GM12875 (cell line): ENCODE measurements at regions not wholly inside any gene's neighbourhood (a gene's known extent, or its start where the extent isn't known, plus 50 kb on each side); places are given as distances from the start of the nearest gene placed in this dataset.

ENCODE experiments used
- H3K4me3 ChIP-seq: one replicate; pipeline ENCODE4 v1.5.1; 2011; ENCODE audit warnings: low read depth, low read length, control low read depth
- CTCF ChIP-seq: IDR thresholded peaks from 2 replicates; pipeline ENCODE4 v1.5.1; 2011; ENCODE audit warnings: low read depth, mild to moderate bottlenecking, control low read depth, inconsistent platforms, low read length, moderate library complexity, borderline replicate concordance; ENCODE audit not compliant: insufficient read depth

- TF ChIP-seq CTCF: no peak
- no peak overlapping the region for H3K4me3 ChIP-seq
These were observed 649.9 kb downstream of the IRX1 start for GRCh38 chr5:4245511-4245910.

- TF ChIP-seq CTCF: no peak
- no peak overlapping the region for H3K4me3 ChIP-seq
These were observed 650.8 kb downstream of the IRX1 start for GRCh38 chr5:4246447-4246846.

GRCh38 chr5:4250254-4250653 is 654.6 kb downstream of the IRX1 start:
- H3K4me3 ChIP-seq: no peak overlapping the region
- TF ChIP-seq CTCF: no peak

GRCh38 chr5:4252385-4252784 is 656.8 kb downstream of the IRX1 start:
- no peak for TF ChIP-seq CTCF
- H3K4me3 ChIP-seq: no peak overlapping the region

GRCh38 chr5:4254736-4255135 is 659.1 kb downstream of the IRX1 start:
- no peak overlapping the region for H3K4me3 ChIP-seq
- TF ChIP-seq CTCF: no peak

- no peak for TF ChIP-seq CTCF
- H3K4me3 ChIP-seq: no peak overlapping the region
These were observed 659.8 kb downstream of the IRX1 start for GRCh38 chr5:4255441-4255840.

- no peak for TF ChIP-seq CTCF
- no peak overlapping the region for H3K4me3 ChIP-seq
These were observed 662.5 kb downstream of the IRX1 start for GRCh38 chr5:4258170-4258569.
